ENCODE measurements at regions not wholly inside any gene's neighbourhood (a gene's known extent, or its start where the extent isn't known, plus 50 kb on each side); places are given as distances from the start of the nearest gene placed in this dataset.

GRCh38 chr5:136710834-136711233 lies 345.5 kb upstream of the TRPC7 start:
- TF ChIP-seq, protein P1, sequence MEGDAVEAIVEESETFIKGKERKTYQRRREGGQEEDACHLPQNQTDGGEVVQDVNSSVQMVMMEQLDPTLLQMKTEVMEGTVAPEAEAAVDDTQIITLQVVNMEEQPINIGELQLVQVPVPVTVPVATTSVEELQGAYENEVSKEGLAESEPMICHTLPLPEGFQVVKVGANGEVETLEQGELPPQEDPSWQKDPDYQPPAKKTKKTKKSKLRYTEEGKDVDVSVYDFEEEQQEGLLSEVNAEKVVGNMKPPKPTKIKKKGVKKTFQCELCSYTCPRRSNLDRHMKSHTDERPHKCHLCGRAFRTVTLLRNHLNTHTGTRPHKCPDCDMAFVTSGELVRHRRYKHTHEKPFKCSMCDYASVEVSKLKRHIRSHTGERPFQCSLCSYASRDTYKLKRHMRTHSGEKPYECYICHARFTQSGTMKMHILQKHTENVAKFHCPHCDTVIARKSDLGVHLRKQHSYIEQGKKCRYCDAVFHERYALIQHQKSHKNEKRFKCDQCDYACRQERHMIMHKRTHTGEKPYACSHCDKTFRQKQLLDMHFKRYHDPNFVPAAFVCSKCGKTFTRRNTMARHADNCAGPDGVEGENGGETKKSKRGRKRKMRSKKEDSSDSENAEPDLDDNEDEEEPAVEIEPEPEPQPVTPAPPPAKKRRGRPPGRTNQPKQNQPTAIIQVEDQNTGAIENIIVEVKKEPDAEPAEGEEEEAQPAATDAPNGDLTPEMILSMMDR (IDR thresholded peaks at IDR 0.05; ENCODE audit: control extremely low read depth, extremely low read depth): no peak
- no peaks in the 10 kb centered on the region for H3K4me1 ChIP-seq (ENCODE audit: control insufficient read depth in 5 of 5, insufficient read depth in 5 of 5, low read length in 5 of 5)
- no peaks in the 10 kb centered on the region for H3K9me3 ChIP-seq (ENCODE audit: control insufficient read depth in 4 of 4, insufficient read depth in 3 of 4, low read length in 3 of 4)
- ATAC-seq (ENCODE audit: insufficient read depth, low FRiP score) (no peak), DNase-seq (no peak)
- H3K27me3 ChIP-seq (ENCODE audit: control insufficient read depth in 3 of 3, insufficient read depth in 3 of 3, low read length in 2 of 3): no peaks in the 10 kb centered on the region
- H3K27ac ChIP-seq (ENCODE audit: low read depth in 1 of 2, low read length in 1 of 2): no peak overlapping the region
- no peak overlapping the region for H3K4me3 ChIP-seq
- WGBS, 2 donors: 85 to 91% methylated on average over 3 of the region's 3 CpGs
- H3K36me3 ChIP-seq (ENCODE audit: control insufficient read depth in 4 of 4, insufficient read depth in 4 of 4, low read length in 4 of 4): no peaks in the 10 kb centered on the region
- H3K9ac ChIP-seq (ENCODE audit: insufficient read depth in 1 of 2, low read length in 2 of 2): no peak overlapping the region

DNA sequence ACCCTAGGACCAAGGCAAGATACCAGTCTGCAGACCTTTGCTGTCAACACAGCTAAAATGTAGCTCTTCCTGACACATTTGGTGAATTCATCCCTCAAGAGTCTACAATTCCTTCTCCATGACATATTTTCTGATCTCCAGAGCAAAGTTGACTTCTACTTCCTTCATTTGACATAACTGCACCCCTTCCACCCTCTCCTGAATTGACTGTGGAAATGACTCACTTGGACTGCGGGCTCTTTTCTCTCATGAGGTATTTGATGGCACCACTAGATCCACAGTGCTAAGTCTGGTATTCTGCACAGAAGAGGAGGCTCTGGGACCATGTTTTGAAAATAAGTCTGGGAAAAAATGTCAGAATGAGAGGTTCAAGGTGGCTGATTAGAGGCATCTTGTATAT lies 338.4 kb upstream of the TRPC7 start:
- H3K9me3 ChIP-seq (ENCODE audit: control insufficient read depth in 4 of 4, insufficient read depth in 3 of 4, low read length in 3 of 4): peaks cover 0 to 6% (median 0%) of the 10 kb centered on the region in 4 donors
- TF ChIP-seq, protein P1 (IDR thresholded peaks at IDR 0.05; ENCODE audit: control extremely low read depth, extremely low read depth): no peak
- H3K27ac ChIP-seq (ENCODE audit: low read depth in 1 of 2, low read length in 1 of 2): no peak overlapping the region
- ATAC-seq (ENCODE audit: insufficient read depth, low FRiP score) (no peak), DNase-seq (no peak)
- H3K36me3 ChIP-seq (ENCODE audit: control insufficient read depth in 4 of 4, insufficient read depth in 4 of 4, low read length in 4 of 4): no peaks in the 10 kb centered on the region
- H3K9ac ChIP-seq (ENCODE audit: insufficient read depth in 1 of 2, low read length in 2 of 2): no peak overlapping the region
- H3K27me3 ChIP-seq (ENCODE audit: control insufficient read depth in 3 of 3, insufficient read depth in 3 of 3, low read length in 2 of 3): no peaks in the 10 kb centered on the region
- WGBS, 2 donors: 92 to 95% methylated on average over 1 of the region's 1 CpG
- no peaks in the 10 kb centered on the region for H3K4me1 ChIP-seq (ENCODE audit: control insufficient read depth in 5 of 5, insufficient read depth in 5 of 5, low read length in 5 of 5)
- no peak overlapping the region for H3K4me3 ChIP-seq

GRCh38 chr5:136703036-136703435 lies 337.7 kb upstream of the TRPC7 start:
- 87% methylated on average over 2 of the region's 2 CpGs for WGBS, 2 donors
- DNase-seq (no peak), ATAC-seq (ENCODE audit: insufficient read depth, low FRiP score) (no peak)
- Histone ChIP-seq H3K36me3 (ENCODE audit: control insufficient read depth in 4 of 4, insufficient read depth in 4 of 4, low read length in 4 of 4) (no peaks in the 10 kb centered on the region), H3K9ac (ENCODE audit: insufficient read depth in 1 of 2, low read length in 2 of 2) (no peak overlapping the region), H3K4me3 (no peak overlapping the region), H3K27ac (ENCODE audit: low read depth in 1 of 2, low read length in 1 of 2) (no peak overlapping the region), H3K9me3 (ENCODE audit: control insufficient read depth in 4 of 4, insufficient read depth in 3 of 4, low read length in 3 of 4) (peaks cover 0 to 6% (median 0%) of the 10 kb centered on the region in 4 donors), H3K27me3 (ENCODE audit: control insufficient read depth in 3 of 3, insufficient read depth in 3 of 3, low read length in 2 of 3) (no peaks in the 10 kb centered on the region), H3K4me1 (ENCODE audit: control insufficient read depth in 5 of 5, insufficient read depth in 5 of 5, low read length in 5 of 5) (no peaks in the 10 kb centered on the region)
- TF ChIP-seq, protein P1 (IDR thresholded peaks at IDR 0.05; ENCODE audit: control extremely low read depth, extremely low read depth): no peak

GRCh38 chr5:136701191-136701590 lies 335.8 kb upstream of the TRPC7 start:
- Histone ChIP-seq H3K36me3 (ENCODE audit: control insufficient read depth in 4 of 4, insufficient read depth in 4 of 4, low read length in 4 of 4) (no peaks in the 10 kb centered on the region), H3K27me3 (ENCODE audit: control insufficient read depth in 3 of 3, insufficient read depth in 3 of 3, low read length in 2 of 3) (no peaks in the 10 kb centered on the region), H3K4me1 (ENCODE audit: control insufficient read depth in 5 of 5, insufficient read depth in 5 of 5, low read length in 5 of 5) (no peaks in the 10 kb centered on the region), H3K27ac (ENCODE audit: low read depth in 1 of 2, low read length in 1 of 2) (no peak overlapping the region), H3K9me3 (ENCODE audit: control insufficient read depth in 4 of 4, insufficient read depth in 3 of 4, low read length in 3 of 4) (peaks cover 0 to 6% (median 0%) of the 10 kb centered on the region in 4 donors), H3K4me3 (no peak overlapping the region), H3K9ac (ENCODE audit: insufficient read depth in 1 of 2, low read length in 2 of 2) (no peak overlapping the region)
- ATAC-seq (ENCODE audit: insufficient read depth, low FRiP score) (no peak), DNase-seq (peak in 1 of 3 donors; percentile 3)
- WGBS, 2 donors: 81 to 85% methylated on average over 1 of the region's 1 CpG
- TF ChIP-seq, protein P1 (IDR thresholded peaks at IDR 0.05; ENCODE audit: control extremely low read depth, extremely low read depth): no peak
